Fibroblast of upper back skin (primary cell): ENCODE measurements at regions not wholly inside any gene's neighbourhood (a gene's known extent, or its start where the extent isn't known, plus 50 kb on each side); places are given as distances from the start of the nearest gene placed in this dataset.

Experiments used
- DNase-seq: peaks from one replicate; pipeline ENCODE4 v3.0.0-alpha.2; 2013

DNA sequence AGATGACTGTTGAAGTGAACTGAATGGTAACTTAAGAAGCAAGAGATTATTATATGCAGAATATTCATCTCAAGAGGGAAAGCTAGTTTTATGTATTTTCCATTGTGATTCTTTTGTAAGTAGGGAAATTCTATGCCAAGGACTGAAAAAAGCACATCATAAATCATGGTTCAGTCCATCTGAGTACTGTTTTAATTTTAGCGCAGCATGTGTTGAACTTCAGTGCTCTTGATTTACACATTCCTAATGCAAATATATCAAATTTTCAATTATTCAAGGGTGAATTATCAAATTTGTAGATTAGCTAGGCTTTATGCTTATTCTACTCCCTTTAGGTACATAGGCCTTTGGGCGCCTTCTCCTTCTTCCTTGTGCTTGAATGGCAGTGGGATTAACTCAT, 50.3 kb upstream of the TCF12 start:
- DNase-seq = no peak

DNA sequence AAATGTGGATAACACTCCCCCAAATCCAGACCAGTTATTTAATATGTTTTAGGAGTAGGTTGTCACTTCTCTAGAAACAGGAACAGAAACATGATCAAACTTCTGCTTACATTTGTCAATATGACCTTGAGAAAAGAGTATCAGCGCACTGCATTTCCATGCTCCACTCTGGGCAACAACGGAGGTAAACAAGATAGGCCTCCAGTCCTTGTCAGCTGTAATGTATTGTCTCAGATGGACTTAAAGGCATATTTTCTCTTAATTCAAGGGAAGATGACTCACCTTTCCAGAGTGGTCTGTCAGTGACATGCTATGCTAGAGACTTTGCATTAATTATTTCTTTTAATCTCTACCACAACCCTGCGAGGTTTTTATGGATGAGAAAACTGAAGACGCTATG, 51.6 kb upstream of the TCF12 start:
- peak; percentile 48 for DNase-seq

GRCh38 chr15:56857828-56858227, 60.6 kb upstream of the TCF12 start:
- no peak for DNase-seq

GRCh38 chr15:56856934-56857333, 61.5 kb upstream of the TCF12 start:
- DNase-seq = no peak

GRCh38 chr15:56844892-56845291, 73.6 kb upstream of the TCF12 start:
- no peak for DNase-seq

GRCh38 chr15:56844471-56844870, 74.0 kb upstream of the TCF12 start:
- DNase-seq = no peak

DNA sequence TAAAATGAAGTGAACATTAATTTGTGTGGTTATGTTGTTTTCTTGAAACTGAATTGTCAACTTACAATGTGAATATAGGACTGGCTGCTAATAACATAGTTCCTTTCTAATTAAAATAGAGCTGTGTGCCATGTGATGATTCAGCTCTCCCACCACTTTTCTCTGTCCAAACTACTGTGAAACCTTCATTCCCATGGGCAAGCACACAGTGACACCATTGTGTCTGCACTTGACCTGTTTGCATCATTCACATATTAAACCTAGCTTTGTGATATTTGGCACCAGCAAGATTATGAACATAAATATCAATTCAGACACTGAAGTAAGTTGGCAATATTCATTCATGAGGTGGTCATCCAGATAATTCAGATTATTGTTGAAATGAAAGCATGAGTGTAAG, 78.8 kb upstream of the TCF12 start:
- no peak for DNase-seq

DNA sequence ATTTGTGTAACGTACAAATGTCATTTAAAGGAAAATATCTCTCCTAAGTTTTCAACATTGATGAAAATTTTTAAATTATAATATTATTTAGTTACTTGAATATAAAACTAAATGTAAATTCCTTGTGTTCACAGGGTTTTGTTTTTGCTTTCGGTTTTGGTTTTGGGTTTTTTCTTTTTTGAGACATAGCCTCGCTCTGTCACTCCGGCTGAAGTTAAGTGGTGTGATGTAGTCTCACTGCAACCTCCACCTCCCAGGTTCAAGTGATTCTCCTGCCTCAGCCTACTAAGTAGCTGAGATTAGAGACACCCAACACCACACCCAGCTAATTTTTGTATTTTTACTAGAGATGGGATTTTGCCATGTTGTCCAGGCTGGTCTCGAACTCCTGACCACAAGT, 79.3 kb upstream of the TCF12 start:
- DNase-seq = no peak

- no peak for DNase-seq
These were observed 80.4 kb upstream of the TCF12 start for GRCh38 chr15:56838085-56838484.

DNA sequence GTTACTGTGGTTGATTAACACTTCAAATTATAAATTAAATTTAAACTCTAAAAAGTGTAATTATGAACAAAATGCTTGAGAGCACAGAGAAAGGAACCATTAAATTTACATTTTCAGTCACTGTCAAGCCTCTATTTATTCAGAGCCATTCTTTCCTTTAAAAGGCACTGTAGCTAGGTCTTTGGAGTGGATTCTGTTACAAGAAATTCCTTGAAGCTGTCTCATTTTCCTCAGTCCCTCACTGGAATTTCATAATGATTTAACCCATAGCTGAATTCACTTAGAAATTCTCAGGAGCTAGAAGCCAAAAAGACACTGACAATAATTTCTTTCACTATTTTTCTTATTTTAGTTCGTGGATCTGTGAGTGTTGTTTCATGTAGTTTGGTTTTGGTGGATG, 81.2 kb upstream of the TCF12 start:
- peak; percentile 74 for DNase-seq

- DNase-seq = peak; percentile 48
These were observed 82.7 kb upstream of the TCF12 start for GRCh38 chr15:56835718-56836171.

DNA sequence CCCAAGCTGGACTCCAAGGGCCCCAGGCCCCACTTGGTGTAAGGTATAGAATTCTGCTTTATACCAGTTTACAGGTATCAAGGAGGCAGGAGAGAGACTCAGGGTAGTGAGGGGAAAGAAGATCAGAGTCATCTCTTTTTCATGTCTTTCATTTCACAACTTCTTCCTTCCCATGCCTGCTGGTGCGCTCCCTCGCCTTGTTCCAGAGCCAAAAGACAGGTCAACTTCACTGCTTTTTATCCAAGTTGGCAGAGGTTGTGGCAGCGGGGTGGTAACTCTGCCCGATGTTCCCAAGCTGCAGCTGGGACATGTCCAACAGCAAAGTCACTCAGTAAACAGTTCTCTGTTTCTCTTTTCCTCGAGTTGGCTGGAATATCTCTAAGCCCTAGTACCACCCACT, 86.3 kb upstream of the TCF12 start:
- DNase-seq = no peak

DNA sequence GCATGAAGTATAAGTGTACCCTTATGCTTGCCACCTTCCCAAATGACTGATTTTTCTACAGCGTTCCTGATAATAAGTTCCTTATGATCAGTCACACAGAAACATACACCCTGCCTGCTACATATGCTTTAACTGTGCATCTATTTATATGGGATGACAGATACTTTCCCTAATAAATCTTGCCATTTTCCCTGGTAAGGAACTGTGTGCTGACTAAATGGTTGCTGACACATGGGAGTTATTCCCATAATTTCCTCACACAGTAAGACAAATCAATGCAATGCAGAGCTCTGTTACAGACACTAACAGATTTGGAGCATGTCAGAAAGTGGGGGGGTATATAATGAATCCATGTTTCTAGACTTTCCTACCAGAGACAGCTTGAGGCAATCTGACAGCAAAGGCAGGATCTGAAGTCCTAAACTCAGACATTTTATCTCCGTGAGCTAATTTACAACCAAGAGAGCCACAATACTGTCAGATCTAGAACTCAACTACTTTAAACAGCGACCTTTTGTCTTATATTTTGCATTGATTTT, 86.9 kb upstream of the TCF12 start:
- peak; percentile 57 for DNase-seq

DNA sequence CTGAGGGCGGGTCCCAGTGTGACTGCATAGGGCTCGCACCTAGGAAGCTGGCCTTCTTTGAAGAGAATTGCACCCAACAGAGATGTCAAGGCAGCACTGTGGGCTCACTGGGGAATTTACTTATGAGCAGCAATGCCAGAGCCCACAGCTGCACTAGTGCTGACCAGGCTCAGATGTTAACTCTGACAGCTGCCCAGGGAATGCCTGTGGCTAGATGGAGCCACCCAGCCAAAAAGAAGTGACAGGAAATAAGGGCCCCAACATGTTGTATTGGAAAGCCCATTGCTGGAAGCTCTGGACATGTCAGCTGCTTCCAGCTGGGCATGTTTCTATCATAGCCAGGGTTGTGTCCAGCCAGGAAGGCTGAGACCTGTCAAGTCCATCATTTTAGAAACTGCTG, 90.9 kb upstream of the ZNF280D start:
- DNase-seq = peak; percentile 31

DNA sequence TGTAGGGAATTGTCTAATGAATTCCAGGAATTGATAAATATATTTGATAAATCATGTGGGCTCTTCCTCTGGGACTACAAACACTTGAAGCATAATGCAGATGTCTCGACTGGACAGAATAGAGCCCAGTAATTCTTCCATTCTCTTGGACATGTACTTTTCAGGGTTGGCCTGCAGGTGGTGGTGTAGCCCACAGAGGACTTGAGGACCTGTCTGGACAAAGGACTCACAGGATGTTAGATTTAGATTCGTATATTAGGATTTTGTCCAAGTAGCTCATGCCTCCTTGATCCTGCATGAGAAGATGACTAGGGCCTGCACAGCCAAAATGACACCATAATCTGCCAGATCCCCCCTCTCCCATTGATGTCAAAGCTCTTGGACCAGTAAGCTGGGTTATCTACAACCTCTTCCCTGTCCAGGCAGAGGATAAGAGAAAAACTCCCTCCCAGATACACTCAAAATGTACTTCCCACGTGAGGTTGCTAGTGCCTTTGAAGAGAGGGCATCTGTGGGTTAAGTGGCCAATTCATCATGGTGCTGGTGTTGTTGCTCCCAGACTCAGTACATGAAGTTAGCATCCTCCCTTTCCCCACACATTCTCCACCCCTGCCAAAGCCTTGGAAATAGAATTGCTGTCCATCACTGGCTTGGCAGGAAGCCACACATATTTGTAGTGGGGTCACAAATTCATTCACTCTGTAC, 88.6 kb upstream of the ZNF280D start:
- DNase-seq = peak; percentile 80

DNA sequence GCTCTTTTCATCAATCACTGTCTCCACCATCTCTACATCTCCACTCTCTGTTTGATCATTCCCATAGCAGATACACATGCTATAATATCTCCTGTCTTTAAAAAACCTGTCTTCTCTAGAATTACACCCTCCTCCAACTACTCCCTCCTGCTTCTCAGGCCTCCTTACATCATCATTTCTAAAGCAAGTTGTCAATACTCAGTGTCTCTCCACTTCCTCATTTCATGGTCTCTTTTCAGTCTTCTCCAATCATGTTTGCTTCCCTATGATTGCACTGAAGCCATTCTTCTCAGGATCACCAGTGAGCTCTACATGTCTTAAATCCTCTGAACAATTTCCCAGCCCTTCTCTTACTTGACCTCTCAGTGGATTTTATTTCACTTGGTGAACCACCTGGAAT, 87.0 kb upstream of the ZNF280D start:
- no peak for DNase-seq

DNA sequence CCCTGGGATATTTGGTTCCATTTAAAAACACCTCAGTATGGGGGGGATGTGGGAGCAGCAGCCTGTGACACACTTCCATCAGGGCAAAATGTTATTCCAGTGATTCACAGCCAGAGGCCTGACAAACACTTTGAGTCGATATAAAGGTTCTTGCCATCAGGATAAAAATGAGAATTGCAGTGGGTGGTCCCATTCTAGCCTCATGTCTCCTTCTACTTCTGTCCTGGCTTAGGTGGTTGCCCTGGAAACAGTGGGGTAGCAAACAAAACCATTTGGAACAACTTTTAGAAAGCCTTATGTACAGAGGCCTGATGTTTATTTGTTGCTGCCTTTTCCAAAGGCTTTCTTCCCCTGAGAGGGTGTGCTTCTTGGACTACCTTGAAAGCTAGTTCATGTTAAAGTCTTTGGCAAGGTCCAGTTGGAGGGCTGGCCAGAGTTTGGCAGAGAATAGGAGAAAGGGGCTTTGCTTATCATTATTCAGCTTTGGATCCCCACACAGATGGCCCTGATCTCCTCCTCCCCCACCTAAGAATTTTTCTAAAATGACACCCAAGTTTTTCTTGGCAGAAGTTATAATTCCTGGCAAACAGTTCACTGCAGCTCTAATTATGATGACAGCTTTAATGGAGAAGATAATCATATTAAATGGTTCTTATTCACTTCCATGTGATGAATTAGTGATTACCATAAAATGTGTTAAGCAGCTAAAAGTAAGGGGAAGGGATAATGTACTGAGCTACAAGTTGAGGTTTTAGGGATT, 84.2 kb upstream of the ZNF280D start:
- DNase-seq = peak; percentile 85

- DNase-seq = no peak
These were observed 83.5 kb upstream of the ZNF280D start for GRCh38 chr15:56816781-56817180.

- no peak for DNase-seq
These were observed 81.9 kb upstream of the ZNF280D start for GRCh38 chr15:56815247-56815646.

DNA sequence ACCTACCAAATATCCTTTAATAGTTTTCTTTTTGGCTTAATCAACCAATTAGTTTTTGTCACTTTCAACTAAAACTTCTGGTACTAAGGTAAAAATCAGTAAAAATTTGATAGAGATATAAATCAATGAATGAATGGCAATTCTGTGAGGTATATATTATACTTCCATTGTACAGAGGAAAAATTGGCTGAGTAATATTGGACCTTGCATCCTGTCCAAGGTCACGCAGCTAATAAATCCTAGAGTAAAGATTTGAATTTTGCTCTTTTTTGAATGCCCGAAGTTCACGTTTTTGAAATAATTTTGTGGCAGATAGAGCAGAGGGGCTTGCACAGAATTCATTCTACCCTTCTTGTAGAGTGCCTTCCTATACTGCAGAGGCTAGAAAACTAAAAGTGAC, 81.1 kb upstream of the ZNF280D start:
- DNase-seq = no peak

- no peak for DNase-seq
These were observed 80.7 kb upstream of the ZNF280D start for GRCh38 chr15:56813995-56814394.

DNA sequence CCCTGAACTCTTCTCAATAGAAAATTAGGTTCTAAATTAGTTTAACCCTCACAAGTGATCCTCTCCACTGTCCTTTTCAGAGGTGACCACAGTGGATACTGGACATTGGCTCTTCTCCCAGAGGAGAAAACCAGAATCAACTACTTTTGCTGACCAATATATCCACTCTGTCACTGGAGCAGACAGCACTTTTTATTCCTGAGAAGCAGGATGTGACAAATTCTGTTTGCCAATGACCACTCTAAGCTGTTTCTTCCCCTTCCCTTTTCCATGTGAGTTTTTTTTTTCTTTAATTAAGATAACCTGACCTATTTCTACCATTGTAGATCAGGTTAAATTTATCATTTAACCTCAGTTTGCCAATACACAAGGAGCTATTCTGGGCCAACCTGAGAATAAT, 79.7 kb upstream of the ZNF280D start:
- no peak for DNase-seq

GRCh38 chr15:56812221-56812620, 78.9 kb upstream of the ZNF280D start:
- DNase-seq = no peak

DNA sequence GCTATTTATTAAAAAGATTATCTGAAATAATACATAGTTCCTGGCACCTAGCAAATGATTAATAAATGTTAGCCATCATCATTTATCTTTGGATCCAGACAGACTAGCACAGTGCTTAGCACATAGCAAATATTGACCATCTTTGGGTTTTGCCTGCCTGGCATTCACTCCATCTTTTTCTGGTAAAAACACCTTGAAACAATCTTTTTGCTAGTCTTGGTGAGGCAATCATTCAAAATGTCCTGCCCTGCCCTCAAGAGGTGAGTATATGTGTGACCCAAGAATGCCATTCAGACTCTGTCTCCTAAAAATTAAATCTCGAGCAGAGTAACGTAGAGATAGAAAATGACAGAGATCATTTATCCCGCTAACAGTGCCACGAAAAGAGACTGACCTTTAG, 78.3 kb upstream of the ZNF280D start:
- DNase-seq = no peak
